NCI-H82 treated with DMSO at 0.1 percent for 48 hours (cell line): ENCODE measurements at regions not wholly inside any gene's neighbourhood (a gene's known extent, or its start where the extent isn't known, plus 50 kb on each side); places are given as distances from the start of the nearest gene placed in this dataset.

Experiments used
- DNase-seq: peaks from one replicate; lab custom pipeline; 2025; ENCODE audit not compliant: unreplicated experiment; lab: John Stamatoyannopoulos, UW

DNA sequence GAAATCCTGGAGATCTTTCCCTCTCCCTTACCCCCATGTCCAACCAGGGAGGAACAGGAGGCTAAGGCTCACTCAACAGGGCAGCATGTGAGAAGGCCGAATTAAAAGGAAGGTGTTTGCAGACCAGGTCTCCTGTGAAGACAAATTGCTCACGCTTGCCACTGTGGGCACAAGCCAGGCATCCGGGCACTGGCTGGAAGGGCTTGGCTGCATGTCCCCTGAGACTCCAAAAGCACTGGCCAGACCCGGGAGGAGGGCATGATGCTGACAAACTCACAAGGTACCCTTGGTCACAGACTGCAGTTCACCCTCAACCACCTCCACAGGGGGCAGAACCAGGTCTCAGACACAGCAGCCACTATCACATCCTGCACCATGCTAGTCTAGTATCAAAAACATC, 113.7 kb upstream of the NSMCE3 start:
- no peak for DNase-seq

DNA sequence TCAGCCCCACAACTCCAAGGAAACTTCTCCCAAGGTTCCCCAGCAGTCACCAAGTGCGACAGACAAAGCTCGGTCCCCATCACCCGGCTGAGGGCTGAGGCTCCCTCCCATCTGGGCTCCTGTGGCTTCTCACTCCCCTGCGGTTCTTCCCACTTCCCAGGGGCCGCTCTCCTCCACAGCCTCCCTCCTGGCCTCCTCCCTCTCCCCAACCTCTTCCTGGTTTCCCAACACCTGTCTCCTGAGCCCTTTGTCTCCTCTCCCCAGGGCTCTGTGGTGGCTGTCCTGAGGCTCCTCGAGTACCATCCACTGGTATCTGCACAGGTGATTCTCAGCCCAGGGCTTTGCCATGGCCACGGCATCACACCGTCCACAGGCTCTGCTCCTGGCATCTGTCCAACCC, 113.2 kb upstream of the NSMCE3 start:
- no peak for DNase-seq

DNA sequence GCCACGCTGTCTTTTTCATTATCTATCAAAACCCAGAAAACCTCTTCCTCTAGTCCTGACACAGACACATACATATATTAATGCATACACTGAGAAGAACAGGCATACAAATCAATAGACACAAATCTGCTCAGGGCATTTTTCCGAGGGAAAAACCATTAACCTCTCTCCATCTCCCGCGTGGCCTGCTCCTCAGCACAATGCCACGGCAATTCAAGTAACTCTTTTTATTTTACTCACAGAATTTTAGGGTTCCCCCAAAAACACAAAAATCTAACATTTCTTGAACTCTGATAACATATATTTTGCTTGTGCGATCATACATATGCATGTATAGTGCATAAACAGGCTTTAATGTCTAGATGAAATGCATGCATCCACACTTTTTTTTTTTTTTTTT, 110.8 kb upstream of the NSMCE3 start:
- DNase-seq = no peak

DNA sequence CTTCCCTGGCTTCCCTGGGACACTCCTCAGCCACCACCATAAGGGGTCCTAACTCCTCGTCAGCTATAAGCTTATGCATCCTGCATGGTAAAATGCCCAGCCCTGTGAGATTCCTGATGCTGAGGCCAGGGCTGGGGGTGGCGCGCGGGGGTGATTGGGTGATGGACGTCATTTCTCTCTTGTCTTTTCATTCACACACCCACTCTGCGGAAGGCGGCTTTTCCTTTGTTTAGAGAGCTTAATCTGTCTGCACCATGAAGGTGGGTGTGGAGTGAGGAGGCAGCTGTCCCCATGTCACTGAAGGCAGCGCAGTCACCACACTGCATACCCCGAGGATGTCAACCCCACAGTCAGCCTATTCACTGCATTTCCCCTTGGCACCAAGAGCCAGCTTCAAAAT, 110.0 kb upstream of the NSMCE3 start:
- DNase-seq = no peak

DNA sequence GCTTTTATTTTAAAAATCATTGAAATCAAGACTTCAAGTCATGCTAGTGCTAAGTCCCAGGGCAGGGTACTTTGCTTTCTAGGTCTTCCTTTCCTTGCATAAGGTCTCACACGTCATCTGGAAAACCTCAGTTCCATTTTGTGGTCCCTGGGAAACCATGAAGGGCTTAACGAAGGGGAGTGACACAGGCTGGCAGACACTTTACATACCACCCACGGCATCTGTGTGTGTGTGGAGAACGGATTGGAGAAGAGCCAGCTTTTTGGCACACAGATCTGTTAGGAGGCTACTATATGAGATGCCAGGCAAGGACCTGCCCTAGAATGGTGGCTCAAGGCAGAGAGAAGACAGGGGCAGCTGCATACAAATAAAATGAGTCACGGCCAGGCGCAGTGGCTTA, 107.5 kb upstream of the NSMCE3 start:
- no peak for DNase-seq

DNA sequence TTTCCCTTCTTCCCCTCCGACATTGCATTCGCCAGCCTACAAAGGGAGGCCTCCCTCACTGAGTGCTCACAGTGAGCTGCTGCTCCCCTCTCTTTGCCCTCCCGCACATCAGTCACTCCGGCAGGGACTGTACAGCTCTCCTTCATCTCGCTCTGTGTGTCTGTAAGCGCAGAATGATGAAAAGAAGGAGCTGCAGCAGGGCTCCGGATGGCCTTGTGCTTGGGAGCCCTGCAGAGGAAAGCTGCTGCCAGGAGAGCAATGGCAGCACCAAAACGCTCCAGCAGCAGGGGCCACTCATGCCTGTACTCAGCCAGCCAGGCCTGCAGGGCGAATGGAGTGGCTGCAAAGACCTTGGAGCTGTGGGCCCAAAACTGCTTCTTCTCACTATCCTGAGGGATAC, 107.0 kb upstream of the NSMCE3 start:
- DNase-seq = no peak

DNA sequence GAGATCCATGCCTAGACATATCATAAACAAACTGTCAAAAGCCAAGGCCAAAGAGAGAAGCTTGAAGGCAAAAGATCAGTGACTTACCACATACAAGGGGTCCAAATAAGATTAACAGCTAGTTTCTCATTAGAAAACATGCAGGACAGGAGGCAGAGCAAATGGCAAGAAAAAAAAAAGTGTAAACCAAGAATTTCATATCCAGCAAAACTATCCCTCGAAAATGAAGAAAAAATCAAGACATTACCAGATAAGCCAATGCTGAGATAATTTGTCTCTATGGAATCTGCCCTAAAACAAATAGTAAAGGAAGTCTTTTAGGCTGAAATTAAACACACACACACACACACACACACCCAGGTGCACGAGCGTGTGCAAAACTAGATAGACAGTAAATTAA, 99.6 kb upstream of the NSMCE3 start:
- DNase-seq = no peak

DNA sequence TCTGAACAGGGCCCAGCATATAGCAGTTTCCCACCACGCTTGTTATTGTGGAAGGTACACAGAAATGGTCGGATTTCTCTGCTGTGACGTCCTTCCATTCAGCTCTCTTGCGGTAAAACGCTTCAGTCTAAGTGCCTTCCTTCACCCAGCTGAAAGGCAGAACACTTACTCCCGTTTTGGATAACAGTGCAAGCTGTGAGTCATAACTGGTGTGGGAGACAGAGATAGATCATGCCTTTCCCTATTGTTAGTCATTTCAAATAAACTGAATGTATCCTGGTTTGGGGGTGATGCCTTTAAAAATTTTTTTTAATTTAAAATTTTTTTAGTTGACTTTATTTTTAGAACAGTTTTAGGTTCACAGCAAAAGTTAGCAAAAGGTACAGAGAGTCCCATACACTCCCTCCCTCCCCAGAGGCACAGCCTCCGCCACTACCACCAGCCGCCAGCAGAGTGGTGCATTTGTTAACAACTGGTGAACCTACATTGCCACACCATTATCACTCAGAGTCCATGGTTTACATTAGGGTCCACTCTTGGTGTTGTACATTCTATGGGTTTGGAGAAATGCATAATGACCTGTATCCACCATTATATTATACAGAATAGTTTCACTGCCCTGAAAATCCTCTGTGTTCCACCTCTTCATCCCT, 94.9 kb upstream of the NSMCE3 start:
- no peak for DNase-seq

DNA sequence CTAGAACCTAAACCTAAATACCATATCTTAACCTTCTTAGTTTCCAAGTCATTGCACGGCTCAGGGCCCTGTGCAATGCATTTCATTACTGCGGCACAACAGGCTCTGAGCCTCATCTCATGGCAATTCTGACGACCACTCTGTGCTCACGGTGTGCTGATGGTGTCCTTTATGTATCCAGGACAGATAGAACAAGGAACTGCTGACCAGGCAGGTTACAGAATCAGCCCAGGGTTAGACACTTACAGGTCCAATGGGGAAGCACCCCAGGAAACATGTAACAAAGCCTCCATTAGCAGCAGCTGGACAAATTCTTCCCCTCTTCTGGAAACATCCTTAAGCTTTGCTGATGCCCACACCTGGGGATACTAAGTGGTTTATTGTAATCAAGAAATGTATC, 91.9 kb upstream of the NSMCE3 start:
- DNase-seq = no peak

DNA sequence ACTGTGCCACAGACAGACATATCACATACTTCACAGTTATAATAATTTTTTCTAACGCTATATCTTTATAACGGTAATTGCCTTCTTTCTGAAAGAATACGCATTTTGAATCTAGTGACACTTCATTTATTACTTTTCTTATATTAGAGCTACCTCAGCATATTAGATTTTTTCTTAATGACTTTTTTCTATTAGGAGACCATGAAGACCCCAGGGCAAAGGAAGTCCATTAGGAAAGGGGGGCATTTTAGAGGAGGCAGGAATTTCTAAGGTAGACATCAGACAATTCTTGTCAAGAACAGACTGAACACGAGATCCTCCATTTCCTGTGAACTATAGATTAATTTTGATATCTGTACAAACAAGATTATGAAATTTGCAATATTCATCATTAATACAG, 90.5 kb upstream of the NSMCE3 start:
- DNase-seq = no peak

DNA sequence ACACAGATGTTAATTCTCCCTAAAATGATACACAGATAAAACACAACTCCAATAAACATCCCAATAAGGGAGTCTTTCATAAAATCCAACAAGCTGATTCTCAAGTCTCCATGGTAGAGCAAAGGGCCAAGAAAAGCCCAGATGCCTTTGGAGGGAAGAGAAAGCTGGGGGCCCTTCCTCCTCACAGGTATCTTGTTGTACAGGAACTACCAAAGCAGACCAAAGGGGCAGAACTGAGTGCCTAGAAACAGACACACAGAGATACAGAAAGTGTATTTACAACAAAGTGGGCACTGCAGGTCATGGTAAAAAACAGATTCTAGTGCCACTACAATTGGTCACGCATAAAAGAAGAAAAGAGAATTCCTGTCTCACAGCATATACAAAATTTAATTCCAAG, 87.2 kb upstream of the NSMCE3 start:
- no peak for DNase-seq

DNA sequence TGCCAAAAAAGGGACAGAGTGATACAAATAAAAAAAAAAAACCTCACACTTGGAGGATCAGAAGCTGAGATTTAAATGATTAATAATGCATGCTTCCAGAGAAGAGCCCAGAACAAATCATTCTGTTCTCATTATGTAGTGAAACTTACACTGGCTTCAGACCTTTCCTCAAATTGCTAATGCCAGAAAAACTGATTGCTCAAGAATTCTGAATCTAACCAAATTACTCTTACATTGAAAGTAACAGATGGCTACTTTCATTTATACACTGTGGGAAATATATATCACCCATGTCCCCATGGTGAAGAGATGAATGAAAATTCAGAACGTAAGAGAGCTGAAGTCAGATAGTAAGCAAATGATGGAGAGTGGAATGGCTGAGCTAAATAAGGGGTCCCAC, 85.9 kb upstream of the NSMCE3 start:
- DNase-seq = no peak

DNA sequence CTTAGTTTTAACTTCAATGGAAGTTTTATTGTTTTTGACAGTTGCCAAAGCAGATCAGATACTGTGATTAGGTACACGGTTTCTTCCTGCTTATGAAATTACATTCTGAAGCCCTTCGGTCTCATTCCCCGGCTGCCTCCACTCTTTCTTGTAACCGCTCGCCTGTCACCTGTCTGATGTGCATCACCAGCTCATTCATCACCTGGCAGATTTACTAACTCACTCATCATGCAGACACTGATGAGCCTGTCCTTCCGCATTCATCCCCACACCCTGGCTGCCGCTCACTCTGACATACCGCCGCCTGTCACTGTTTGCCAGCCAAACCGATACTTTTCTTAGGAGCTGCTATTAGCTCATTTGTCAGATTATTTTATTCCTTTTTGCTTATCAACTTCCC, 82.8 kb upstream of the NSMCE3 start:
- no peak for DNase-seq

DNA sequence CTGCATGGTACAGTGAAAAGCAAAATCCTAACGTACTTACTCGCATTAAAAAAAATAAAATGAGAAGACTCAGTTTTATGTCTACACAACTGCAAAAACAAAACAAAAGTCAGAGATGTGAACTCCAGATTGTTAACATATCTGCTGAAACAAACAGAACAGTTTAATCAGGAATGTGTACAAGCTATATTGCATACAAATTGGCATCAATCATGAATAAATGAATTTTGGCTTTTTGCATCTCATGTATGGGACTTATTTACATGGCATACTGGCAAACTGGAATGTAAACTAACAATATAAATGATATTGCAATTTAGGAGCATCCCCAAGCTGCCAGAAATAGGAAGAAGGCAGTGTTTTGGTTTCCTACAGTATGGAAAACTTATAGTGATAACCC, 79.6 kb upstream of the NSMCE3 start:
- no peak for DNase-seq

DNA sequence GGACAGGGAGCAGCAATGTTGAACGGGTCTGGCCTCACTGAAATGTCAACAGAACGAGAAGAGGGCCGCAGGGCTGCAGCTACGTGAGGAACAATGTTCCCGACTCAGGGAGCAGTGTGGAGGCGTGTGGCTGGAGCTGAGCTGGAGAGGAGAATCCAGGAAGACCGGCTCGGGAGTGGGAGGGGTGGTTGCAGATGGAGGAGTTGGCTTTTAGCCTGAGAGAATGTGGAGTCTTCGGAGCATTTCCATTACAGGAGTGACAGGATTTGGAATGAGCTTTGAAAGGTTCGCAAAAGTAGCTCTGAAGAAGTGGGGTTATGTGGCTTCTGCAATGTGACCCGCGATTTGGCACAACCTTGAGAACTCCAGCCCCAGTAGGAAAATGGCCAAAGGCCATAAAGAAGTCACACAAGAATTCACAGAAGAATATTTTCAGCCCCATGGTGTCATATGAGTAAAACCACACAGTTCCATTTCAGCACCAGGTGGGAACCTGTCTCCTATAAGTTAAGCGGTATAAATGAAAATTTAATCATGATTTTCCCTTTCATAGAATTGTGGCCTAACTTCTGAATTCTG, 78.8 kb upstream of the NSMCE3 start:
- no peak for DNase-seq

DNA sequence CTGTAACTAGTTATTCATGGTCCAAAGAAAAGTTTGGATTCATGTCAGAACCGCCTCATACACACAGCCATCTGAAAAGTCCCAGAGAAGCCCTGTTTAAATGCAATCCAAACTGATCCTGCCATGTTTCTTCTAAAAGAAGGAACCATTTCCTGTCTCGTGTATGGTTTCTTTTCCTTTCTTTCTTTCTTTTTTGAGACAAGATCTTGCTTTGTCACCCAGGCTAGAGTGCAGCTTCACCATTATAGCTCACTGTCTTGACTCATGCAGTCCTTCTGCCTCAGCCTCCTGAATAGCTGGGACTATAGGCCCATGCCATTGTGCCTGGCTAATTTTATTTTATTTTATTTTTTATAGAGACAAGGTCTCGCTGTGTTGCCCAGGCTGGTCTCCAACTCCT, 77.4 kb upstream of the NSMCE3 start:
- DNase-seq = no peak

DNA sequence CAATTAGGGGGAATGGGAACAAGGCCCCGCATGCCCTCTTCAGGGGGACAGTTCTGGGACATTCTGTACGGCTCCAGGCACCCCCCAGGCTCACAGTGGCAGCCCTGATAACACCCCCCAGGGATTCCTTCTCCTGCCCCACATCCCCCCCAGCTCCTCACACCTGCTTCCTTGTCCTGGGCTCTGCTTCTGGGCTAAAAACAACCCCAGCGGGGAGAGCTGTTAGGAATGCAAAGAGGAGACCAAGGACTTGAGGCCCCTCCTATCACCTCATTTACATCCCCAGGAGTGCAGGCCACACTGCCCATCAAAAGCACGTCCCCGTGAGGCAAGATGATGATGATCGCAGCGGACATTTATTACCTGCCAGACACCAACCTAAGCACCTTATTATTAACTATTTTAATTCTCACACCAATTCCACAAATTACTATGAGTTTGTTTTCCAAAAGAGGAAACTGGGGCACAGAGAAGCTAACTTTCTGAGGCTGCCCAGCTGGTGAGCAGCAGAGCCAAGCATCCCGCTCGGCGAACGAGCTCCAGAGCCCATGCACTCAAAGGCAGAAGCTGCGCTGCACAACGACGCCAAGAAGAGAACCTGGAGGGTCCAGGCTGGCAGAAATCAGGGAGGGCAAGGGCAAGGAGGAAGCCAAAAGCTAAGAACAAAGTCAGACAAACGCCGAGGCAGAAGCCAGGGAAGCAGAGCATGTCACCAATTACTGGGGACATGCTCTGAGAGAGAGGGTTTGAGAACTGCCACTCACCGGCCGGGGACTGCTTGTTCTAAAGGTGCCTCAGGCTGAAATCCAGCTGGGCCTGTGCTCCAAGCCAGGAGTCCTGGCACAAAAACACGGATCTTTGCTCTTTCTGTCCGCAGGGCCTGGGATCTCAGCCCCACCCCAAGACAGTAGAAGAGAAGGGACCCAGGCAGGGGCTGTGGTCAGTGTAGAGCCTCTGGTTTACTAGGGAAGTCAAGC, 76.2 kb upstream of the NSMCE3 start:
- no peak for DNase-seq

DNA sequence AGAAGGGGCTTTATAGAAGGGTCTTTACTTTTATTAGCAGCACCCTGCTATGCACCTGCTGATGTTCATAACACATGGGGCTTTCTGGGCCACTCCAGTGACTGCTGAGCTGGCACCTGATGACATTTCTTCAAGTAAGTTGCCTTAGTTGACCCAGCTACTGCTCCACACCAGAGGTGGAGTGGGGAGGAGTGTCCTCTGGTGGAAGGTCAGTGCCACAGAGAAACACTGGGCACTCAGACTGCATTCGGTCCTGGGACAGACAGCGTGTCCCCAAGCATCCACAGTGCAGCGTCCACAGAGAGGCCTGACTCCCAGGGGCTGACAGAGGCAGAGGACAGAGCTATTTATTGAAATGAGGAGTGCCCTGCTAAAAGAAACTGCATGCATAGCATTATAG, 74.9 kb upstream of the NSMCE3 start:
- no peak for DNase-seq

DNA sequence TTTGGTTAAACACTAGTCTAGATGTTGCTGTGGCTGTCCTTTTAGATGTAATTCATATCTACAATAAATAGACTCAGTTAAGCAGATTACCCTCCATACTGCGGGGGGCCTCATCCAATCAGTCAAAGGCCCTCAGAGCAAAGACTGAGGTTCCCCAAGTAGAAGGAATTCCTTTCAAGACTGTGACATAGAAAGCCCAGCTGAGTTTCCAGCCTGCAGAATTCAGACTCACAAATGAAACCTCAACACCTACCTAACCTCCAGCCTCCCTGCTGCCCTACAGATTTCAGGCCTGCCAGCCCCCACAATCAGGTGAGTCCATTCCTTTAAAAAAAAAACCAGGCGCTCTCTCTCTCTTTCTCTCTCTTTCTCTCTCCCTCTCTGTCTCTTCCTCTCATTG, 73.6 kb upstream of the NSMCE3 start:
- DNase-seq = no peak

DNA sequence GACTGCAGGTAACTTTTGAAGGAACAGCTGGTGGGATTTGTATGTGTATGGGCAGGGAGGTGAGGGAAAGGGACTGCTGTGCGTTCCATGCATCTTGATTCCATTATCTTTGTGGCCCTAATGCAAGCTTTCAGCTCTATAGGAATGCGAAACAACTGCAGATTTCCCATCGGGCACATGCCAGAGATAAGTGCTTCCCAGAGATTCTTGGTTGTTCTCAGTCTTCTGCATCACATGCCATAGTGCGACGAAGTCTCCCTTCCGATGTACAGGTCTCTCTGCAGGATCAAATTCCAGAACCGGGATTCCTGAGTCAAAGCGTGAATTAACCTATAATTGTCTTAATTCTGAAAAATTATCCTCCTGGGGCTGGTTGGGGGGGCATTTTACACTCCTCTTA, 72.6 kb upstream of the NSMCE3 start:
- DNase-seq = no peak

DNA sequence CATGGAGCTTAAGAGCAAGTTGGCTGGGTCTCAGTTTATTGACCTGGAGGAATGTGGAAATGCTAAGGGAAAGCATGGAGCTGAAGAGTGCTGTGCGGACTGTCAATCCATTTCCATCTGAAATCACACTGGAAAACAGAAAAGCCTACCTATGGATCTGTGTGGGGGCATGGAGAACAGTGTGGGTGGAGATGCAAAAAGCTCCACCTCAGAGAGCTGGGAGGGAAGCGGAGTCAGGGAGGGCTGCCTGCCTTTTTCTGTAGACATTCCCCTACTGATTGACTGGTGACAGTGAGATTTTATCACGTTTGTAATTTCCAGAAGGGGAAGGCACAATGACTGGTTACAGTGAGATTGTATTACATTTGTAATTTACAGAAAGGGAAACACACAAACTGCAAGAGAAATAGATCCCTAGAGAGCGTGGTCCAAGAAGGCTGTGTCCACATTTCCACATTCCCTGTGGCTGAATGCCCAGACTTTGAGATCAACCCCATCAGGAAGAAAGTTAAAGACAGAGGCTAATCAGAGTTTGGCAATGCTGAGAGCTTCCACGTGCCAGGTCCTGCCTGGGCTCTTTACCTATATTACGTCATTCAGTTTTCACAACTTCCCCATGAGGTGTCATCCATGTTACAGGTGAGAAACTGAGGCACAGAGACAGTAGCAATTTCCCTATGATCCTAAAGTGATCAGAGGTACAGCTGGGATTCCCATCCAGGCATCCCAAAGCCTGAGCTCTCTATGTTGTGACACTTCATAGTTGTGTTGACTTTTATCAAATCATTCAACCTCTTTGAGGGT, 67.7 kb upstream of the NSMCE3 start:
- DNase-seq = no peak
